ENCODE measurements at regions not wholly inside any gene's neighbourhood (a gene's known extent, or its start where the extent isn't known, plus 50 kb on each side); places are given as distances from the start of the nearest gene placed in this dataset.

DNA sequence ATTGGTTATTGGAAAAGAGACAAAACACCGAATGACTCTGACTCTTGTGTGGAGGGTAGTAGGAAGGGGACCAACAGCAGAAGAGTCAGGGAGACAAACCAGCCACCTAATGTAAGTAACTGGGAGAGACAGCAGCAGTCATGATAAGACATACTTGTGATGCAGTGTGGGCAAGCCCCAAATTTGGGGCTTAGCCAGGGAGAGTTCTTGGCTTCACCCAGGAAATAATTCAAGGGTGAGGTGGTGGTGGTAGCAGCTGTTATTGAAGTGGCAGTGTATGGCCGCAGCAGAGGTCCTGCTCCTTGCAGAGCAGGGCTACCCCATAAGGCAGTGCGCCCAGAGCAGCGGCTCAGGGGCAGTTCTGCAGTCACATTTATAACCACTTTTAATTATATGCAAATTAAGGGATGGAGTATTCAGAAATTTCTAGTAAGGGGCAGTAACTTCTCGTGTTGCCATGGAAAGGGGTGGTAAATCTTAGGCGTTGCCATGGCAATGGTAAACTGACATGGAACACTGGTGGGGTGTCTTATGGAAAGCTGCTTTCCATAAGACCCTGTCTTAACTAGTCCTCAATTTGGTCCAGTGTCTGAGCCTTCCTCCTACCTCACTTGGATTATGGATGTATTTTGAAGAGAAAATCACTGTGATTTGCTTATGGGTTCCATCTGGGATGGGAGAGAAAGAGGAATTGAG is 317.1 kb downstream of the PHKB start:
- no peak overlapping the region for H3K27ac ChIP-seq (ENCODE audit: low read depth, low read length)

DNA sequence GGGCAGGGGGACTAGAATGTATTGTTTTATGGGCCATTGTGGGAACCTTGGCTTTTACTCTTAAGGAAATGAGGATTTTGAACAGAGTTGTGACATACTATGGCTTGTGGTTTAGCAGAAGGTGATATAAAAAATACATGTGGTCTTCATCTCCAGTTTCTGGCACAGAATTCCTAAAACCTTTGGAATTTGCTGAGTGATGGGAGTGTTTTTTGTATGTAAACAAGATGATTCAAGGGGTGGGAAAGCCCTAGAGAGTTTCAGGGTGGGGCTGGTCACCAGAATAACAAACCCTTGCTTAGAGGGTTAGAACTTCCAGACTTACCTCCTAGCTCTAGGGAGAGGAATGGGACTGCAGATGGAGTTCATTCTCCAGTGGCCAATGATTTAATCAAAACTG is 316.1 kb downstream of the PHKB start:
- H3K4me3 ChIP-seq (ENCODE audit: low read depth in 1 of 2, low read length in 2 of 2): no peak overlapping the region
- no peaks in the 10 kb centered on the region for H3K4me1 ChIP-seq (ENCODE audit: control insufficient read depth in 1 of 2, insufficient read depth in 2 of 2, low read length in 2 of 2)
- H3K36me3 ChIP-seq (ENCODE audit: control insufficient read depth in 1 of 2, insufficient read depth in 2 of 2, low read length in 2 of 2): no peaks in the 10 kb centered on the region
- no peak overlapping the region for H3K27ac ChIP-seq (ENCODE audit: low read depth, low read length)
- H3K27me3 ChIP-seq (ENCODE audit: control insufficient read depth in 1 of 2, insufficient read depth in 2 of 2, low read length in 2 of 2): no peaks in the 10 kb centered on the region
- no peak overlapping the region for H3K9ac ChIP-seq (ENCODE audit: low read depth in 1 of 2, low read length in 2 of 2)
- H3K9me3 ChIP-seq (ENCODE audit: control insufficient read depth in 1 of 2, low read length in 2 of 2): no peaks in the 10 kb centered on the region

More for the DNA sequence above, 317.1 kb downstream of the PHKB start:
- Histone ChIP-seq H3K4me3 (ENCODE audit: low read depth in 1 of 2, low read length in 2 of 2) (no peak overlapping the region), H3K36me3 (ENCODE audit: control insufficient read depth in 1 of 2, insufficient read depth in 2 of 2, low read length in 2 of 2) (no peaks in the 10 kb centered on the region), H3K9ac (ENCODE audit: low read depth in 1 of 2, low read length in 2 of 2) (no peak overlapping the region), H3K4me1 (ENCODE audit: control insufficient read depth in 1 of 2, insufficient read depth in 2 of 2, low read length in 2 of 2) (no peaks in the 10 kb centered on the region), H3K9me3 (ENCODE audit: control insufficient read depth in 1 of 2, low read length in 2 of 2) (no peaks in the 10 kb centered on the region), H3K27me3 (ENCODE audit: control insufficient read depth in 1 of 2, insufficient read depth in 2 of 2, low read length in 2 of 2) (no peaks in the 10 kb centered on the region)

DNA sequence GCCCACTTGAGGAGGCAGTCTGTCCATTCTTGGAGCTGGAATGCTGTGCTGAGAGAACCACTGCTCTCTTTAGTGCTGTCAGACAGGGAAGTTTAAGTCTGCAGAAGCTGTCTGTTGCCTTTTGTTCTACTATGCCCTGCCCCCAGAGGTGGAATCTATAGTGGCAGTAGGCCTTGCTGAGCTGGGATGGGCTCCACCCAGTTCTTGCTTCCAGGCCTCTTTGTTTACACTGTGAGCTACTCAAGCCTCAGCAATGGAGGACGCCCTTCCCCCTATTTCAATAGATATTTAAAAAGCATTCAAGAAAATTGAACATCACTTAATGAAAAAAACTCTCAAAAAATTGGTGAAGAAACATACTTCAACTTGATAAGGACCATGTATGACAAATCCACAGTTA is 313.5 kb downstream of the PHKB start:
- Histone ChIP-seq H3K27me3 (ENCODE audit: control insufficient read depth in 1 of 2, insufficient read depth in 2 of 2, low read length in 2 of 2) (no peaks in the 10 kb centered on the region), H3K4me1 (ENCODE audit: control insufficient read depth in 1 of 2, insufficient read depth in 2 of 2, low read length in 2 of 2) (no peaks in the 10 kb centered on the region), H3K4me3 (ENCODE audit: low read depth in 1 of 2, low read length in 2 of 2) (no peak overlapping the region), H3K27ac (ENCODE audit: low read depth, low read length) (no peak overlapping the region), H3K9ac (ENCODE audit: low read depth in 1 of 2, low read length in 2 of 2) (no peak overlapping the region), H3K9me3 (ENCODE audit: control insufficient read depth in 1 of 2, low read length in 2 of 2) (no peaks in the 10 kb centered on the region), H3K36me3 (ENCODE audit: control insufficient read depth in 1 of 2, insufficient read depth in 2 of 2, low read length in 2 of 2) (no peaks in the 10 kb centered on the region)

DNA sequence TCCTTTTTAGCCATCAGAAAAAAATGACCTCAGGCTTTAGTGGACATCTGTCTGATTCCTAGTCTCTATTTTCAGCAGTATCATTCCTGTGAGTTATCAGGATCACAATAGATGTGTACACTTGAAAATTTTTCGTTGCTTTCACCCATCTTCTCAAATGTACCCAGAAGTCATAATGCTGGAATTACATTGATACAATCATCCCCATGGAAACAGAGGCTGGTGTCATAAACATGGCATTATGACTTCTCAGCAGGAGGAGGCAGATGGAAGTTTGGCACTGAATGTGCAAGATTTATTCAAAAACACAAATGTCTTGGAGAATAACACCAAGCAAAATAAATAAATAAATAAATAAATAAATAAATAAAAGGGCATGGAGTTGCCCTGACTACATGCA is 292.5 kb downstream of the PHKB start:
- no peaks in the 10 kb centered on the region for H3K4me1 ChIP-seq (ENCODE audit: control insufficient read depth in 1 of 2, insufficient read depth in 2 of 2, low read length in 2 of 2)
- H3K4me3 ChIP-seq (ENCODE audit: low read depth in 1 of 2, low read length in 2 of 2): no peak overlapping the region
- no peak overlapping the region for H3K27ac ChIP-seq (ENCODE audit: low read depth, low read length)
- H3K27me3 ChIP-seq (ENCODE audit: control insufficient read depth in 1 of 2, insufficient read depth in 2 of 2, low read length in 2 of 2): no peaks in the 10 kb centered on the region
- no peaks in the 10 kb centered on the region for H3K36me3 ChIP-seq (ENCODE audit: control insufficient read depth in 1 of 2, insufficient read depth in 2 of 2, low read length in 2 of 2)
- no peak overlapping the region for H3K9ac ChIP-seq (ENCODE audit: low read depth in 1 of 2, low read length in 2 of 2)
- no peaks in the 10 kb centered on the region for H3K9me3 ChIP-seq (ENCODE audit: control insufficient read depth in 1 of 2, low read length in 2 of 2)

Data from duodenal mucosa (tissue), 2 donors.